HFF-Myc (cell line): ENCODE measurements at regions not wholly inside any gene's neighbourhood (a gene's known extent, or its start where the extent isn't known, plus 50 kb on each side); places are given as distances from the start of the nearest gene placed in this dataset.

Source experiments
- DNase-seq: peaks from one replicate; pipeline ENCODE4 v3.0.0-alpha.2; 2011; ENCODE audit warnings: low read depth; ENCODE audit errors: extremely low read depth
- H3K4me3 ChIP-seq: replicated peaks from 2 replicates; pipeline ENCODE4 v1.5.1; 2011; ENCODE audit warnings: low read depth, mild to moderate bottlenecking, control low read depth, low read length
- CTCF ChIP-seq: IDR thresholded peaks from 2 replicates; pipeline ENCODE4 v1.5.1; 2012; ENCODE audit warnings: mild to moderate bottlenecking, low read depth, low read length, control low read depth; ENCODE audit errors: missing control alignments

DNA sequence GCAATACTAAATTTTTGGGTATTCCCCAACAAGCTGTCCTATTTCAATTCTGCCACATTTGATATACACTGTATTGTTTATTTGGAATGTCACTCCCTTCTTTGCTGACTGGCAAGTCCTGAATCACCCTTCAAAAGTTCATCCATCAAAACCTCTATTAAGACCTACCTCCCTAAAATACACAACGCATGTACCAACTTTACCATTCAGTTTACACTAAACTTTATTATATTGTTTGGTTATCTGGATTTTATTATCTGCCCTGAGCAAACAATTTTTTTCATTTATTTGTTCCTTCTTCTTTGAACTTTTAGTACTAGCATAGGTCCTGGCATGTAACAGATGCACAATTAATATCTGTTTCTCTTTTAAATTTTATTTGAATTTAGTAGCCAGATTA is 958.2 kb upstream of the ADGRB3 start:
- TF ChIP-seq CTCF, result no peak
- no peak for DNase-seq
- no peak overlapping the region for H3K4me3 ChIP-seq

DNA sequence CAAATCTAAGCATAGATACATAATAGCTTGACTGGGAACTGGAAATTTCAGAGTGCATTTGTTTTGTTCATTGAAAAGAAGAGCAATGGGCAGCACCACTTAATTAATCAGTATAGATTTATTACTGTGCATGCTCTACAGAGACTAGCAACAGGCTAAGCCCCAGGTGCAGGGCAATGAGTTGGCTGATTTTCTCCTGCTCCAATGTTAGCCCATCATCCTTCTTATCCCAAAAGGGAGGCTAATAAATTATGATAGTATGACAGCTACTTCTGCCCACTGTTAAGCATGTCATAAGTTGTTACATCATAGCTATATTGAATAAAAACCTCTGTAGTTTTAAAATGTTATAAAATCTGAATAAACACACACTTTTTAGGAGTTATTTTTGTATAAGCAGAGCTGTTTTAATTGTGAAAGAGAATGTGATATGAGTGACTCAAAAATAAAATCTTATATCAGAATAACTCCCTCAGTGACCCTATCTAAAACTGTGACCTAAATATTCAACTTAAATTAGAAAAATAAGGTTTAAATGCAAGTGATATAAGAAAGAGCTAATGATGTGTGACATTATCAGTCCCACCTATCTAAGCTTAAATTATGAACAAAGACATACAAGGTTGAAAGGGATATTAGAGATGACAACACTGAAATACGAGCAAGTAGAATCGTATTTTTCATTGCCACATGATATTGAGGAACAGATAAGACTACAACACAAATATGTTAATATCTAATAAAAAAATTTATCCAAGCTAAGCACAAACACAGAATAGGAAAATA is 967.3 kb upstream of the ADGRB3 start:
- H3K4me3 ChIP-seq, result no peak overlapping the region
- DNase-seq, result no peak
- no peak for TF ChIP-seq CTCF

GRCh38 chr6:67666177-67666964 is 968.7 kb upstream of the ADGRB3 start:
- no peak for TF ChIP-seq CTCF
- no peak overlapping the region for H3K4me3 ChIP-seq
- DNase-seq, result no peak

- DNase-seq, result no peak
- TF ChIP-seq CTCF, result no peak
- H3K4me3 ChIP-seq, result no peak overlapping the region
Observed at GRCh38 chr6:67664942-67665341, 970.1 kb upstream of the ADGRB3 start.

DNA sequence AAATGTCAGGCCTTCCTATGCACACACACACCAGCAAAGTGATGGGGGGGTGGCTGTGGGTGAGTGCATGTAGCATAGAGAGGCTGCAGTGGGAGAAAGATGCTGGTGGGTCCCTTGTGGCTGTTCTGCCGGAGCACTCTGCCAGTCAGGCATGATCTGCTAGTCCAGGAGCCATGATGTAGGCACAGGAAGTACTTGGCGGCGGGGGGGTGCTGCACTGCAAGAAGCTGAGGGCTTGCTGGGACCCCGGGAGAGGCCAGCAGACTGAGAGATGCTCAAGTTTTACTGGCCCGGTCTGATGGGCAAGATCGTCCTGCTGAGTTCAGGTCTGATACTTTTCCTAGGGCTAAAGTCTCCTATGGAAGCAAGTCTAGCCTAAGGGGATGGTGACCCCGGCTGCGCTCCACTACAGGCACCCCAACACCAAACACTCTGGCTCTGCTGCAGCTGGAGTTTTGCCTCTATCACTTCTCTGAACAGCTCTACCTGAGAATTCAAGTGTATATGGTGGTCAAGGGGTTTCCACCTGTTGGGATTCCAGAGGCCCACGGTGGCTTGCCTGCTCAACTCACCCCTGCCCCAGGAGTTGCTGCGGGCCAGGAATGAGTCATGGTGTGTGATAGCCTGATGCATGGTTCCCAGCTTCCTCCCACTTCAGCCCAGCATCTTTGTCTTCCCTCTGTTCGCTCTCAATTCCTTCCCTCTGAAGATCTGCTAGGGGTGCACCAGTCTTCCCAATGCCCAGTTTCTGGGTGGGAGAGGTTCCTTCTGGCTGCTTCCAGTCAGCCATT is 971.8 kb upstream of the ADGRB3 start:
- H3K4me3 ChIP-seq, result no peak overlapping the region
- no peak for TF ChIP-seq CTCF
- DNase-seq, result no peak

GRCh38 chr6:67653561-67653960 is 981.5 kb upstream of the ADGRB3 start:
- no peak for DNase-seq
- H3K4me3 ChIP-seq, result no peak overlapping the region
- TF ChIP-seq CTCF, result no peak
